HEK293T (cell line): ENCODE measurements at regions not wholly inside any gene's neighbourhood (a gene's known extent, or its start where the extent isn't known, plus 50 kb on each side); places are given as distances from the start of the nearest gene placed in this dataset.

ENCODE experiments used
- FOXA1 ChIP-seq: fragments of 450-650 bp; IDR thresholded peaks from 2 replicates; pipeline ENCODE4 v1.6.1; 2016; ENCODE audit warnings: mild to moderate bottlenecking
- LEF1 ChIP-seq: fragments of 450-650 bp; IDR thresholded peaks from 2 replicates; pipeline ENCODE4 v1.6.1; 2017; ENCODE audit warnings: mild to moderate bottlenecking, borderline replicate concordance

- no peak for TF ChIP-seq FOXA1
- no peak for TF ChIP-seq LEF1
Observed at GRCh38 chr4:125489952-125490690, 175.4 kb downstream of the FAT4 start.
